Hematopoietic multipotent progenitor cell treated with erythropoietin and hydrocortisone succinate and interleukin-3 and kit ligand, for 4 days (in vitro differentiated cells): ENCODE measurements at regions not wholly inside any gene's neighbourhood (a gene's known extent, or its start where the extent isn't known, plus 50 kb on each side); places are given as distances from the start of the nearest gene placed in this dataset.
A peak's percentile ranks its signal among the peaks of the same experiment; 100 is the strongest.
"Not testable (repeated sequence)": the region's sequence is repeated elsewhere in the genome, so short reads cannot be mapped to it uniquely, and the experiment has no call there.

Experiments
- DNase-seq: peaks from one replicate; pipeline ENCODE4 v3.0.0-alpha.2; 2015

DNA sequence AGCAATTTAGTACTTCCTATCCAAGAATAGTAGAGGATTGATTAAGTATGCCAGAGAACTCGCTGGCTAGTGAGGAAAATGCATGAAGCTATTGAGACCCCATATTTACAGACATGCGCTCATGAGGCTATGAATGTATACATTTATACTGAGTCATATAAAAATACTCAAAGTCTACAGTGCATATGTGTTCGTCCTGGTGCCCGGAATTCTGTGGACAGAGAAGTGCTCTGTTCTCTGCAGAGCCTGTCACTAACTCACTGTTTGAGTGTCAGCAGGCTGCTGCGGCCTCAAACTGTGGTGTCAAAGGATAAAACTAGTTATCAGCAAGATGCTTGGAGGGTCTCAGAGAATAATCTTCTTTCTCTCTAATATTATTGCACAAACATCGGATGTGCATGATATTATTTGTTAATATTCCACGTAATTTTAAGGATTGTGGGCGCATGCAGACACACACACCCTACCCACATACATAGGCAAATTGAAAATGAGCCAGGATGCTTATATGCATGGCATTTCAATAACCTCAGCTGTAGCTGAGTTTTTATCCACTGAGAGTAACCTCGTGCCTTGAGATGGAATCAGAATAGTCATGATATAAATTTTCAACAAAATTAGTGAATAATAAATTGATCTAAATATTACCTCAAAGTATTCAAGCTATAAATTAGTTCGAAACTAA is 50.0 kb upstream of the TSC22D2 start:
- no peak for DNase-seq

DNA sequence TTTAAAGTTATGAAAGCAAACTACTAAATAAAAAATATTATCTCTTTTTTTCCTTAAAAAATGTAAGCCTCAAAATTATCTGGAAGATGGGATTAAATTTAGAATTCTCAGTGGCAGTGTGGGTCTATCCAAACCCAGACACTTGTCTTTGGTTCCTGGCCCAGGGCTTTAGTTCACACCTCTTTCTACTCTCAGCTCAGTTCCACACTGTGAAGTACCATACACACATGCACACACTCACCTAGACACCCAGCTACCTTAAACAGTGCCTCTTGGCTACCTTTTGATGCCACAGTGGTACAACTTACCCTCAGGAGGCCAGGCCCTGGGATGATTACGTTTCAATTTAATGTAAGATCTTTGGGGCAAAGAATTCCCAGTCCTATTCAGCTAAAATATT is 51.0 kb upstream of the TSC22D2 start:
- DNase-seq = no peak

DNA sequence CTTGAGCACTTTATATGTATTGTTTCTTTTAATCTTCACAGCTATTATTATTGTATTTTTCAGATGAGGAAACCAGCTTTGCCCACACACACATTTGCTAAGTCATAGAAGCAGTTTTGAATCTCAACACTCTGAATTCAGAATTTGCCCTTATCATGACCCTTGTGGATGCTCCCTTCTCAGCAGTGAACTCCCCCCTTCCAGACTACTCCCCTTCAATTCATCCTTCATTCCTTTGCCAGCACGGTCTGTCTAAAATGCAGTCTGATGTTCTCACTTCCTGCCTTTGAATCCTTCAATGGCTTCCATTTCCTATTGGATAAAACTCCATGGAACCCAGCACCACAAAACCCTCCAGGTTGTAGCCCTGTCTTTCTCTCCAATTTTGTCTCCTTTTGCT is 52.5 kb upstream of the TSC22D2 start:
- no peak for DNase-seq

DNA sequence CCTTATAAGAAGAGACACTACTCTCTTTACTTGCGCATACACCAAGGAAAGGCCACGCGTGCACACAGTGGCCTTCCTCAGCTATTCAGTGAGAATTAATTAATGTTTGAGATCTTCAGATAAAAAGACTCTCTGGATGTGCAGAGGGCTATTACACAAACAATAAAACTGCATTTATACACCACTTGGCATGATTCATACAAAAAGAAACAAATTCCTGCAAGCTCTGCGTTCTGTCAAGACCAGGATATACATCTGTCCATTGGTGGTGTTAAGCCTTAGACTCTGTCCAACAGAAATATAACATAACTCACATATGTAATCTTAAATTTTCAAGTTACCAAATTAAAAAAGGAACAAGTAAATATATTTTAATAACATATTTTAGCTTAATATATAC is 55.2 kb upstream of the TSC22D2 start:
- DNase-seq = no peak

DNA sequence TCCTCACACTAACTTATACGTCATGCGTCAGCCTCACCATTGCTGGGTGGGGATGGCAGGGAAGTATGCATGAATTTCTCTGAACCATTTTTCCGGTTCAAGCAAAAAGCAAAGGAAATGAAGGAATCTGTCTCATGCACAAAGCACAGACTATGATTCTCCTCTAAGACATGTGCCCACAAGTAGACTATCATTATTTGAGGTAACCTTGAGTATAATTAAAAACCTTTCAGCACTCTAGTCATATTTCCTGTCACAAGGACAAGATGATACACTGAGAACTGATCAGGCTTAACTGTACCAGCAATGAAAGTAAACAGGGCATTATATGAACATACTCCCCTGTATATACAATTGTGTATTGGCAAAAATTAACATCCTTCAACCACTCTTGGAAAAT is 56.7 kb upstream of the TSC22D2 start:
- no peak for DNase-seq

DNA sequence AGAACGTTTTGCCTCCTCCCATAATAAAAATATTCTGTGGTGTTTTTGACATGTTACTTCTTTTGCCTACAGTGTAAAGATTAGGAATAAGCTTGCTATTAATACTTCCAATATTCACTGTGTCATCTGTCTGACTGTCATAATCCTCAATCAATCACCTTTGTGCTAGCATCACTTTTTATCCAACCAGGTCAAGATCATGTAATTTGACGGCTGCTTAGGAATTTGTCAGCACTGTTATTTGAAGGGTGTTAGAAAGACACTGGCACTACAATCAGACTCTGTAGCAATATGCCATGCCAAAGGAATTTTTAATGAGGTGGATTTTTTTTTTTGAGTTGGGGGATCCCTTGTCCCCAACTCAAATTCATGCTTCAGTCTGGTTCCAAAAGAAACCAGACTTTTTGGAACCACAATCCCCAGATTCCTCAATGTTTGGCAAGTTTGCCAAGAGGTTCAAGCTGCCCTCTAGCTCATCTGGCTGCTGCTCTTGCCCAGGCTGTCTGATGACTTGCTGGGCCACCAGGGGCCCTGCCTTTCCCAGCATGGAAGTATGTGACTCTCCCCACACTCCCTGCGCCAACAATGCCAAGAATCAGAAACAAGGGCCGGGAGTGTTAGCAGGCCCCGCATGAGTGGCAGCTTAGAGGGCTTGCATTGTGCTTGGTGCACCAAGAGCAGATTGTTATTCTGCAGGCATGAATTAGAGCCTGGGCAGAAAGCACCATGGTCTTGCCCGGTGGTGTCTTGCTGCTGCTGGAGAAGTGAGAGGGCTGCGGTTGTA is 58.6 kb upstream of the TSC22D2 start:
- DNase-seq = no peak

DNA sequence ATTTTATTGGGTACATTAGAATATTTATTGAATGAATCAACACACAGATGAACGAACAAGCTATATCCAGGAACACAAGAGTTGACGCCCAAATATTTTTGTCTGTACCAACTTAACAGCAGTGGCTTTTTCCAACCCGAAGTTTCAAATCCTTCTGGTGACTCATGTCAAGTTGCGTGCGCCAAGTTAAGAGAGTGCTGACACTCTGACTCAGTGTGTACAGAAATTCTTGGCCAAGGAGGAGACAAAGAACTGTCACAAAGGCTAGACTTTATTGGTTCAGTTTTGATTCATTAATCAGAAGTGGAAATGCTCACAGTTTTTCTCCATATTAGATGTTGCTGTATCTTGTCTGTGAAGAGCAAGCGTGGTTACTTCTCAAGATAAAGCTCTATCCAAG is 59.6 kb upstream of the TSC22D2 start:
- no peak for DNase-seq

DNA sequence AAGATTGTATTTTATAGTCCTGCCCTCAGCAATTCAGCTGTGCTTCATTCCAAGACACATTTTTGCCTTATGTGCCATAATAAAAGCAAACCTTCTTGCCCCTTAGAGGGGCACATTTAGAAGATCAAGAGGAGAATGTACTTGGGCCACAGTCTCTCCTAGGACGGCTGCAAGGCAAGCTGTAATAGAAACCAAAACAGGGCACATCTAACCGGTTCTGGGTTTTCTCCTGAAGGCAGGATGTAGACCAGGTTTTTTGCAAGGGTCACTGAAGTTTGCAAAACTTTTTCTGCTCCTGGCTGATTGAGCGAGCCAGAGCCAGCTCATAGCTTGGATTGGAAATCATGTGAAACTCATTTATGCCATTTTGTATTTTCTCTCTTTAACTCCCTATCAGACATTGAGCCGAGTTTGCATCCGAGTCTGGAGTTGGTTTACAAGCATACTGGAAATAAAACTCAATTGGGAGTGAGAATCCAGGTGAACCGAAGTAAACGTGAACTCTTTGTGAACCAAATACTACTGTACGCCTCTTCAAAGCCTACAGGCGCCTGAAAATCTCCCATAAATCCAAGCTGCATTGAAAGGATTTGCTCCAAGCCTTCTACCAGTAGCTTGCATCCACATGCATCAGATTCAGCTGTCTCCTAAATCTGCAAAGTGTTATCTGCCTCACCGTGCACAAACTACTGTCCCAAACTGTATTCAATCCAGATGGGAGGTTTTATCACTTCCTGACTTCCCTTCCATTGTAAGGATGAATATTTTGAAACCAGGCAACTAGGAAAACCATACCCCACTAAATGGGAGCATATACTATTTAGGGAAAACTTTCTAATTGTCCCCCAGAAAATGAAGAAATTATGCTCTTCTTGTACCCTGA is 60.9 kb upstream of the TSC22D2 start:
- DNase-seq = no peak

DNA sequence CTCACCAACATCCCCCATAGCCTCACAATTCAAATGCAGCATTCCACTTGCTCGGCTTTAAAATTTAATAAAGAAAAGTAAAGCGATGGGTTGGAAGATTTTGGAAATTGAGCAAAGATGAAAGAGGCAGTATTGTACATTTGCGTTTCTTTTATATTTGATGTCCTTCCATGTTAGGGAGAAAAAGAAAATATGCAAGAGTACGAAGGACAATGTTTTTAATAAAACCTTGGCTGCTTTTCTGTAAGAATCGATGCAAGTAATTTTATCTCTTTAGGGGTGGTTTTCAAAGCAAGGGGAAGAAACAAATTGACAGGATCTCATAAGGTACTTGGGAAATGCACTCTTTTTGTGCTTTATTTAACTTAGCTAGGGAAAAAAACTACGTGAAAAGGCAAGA is 61.8 kb upstream of the TSC22D2 start:
- no peak for DNase-seq

DNA sequence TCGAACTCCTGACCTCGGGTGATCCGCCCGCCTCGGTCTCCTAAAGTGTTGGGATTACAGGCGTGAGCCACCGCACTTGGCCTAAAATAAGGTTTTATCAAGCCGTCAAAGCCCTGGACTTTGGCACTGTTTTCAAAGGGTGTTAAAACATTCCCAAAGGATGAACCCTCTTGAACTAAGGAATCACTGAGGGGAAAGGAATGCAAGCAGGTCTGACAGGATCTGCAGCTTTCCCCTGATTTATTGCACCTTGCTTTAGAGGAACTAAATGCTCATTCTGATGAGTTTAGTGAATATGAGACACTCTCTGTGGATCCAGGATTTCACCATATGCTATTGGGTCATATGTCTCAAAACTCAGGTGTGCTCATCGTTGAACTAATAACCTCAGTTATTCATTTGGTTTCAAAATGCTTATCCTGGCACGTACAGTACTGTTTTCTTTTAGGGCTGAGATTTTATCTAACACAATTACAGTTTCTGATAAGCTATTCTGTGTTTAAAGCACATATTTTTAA is 63.0 kb upstream of the TSC22D2 start:
- DNase-seq = no peak

DNA sequence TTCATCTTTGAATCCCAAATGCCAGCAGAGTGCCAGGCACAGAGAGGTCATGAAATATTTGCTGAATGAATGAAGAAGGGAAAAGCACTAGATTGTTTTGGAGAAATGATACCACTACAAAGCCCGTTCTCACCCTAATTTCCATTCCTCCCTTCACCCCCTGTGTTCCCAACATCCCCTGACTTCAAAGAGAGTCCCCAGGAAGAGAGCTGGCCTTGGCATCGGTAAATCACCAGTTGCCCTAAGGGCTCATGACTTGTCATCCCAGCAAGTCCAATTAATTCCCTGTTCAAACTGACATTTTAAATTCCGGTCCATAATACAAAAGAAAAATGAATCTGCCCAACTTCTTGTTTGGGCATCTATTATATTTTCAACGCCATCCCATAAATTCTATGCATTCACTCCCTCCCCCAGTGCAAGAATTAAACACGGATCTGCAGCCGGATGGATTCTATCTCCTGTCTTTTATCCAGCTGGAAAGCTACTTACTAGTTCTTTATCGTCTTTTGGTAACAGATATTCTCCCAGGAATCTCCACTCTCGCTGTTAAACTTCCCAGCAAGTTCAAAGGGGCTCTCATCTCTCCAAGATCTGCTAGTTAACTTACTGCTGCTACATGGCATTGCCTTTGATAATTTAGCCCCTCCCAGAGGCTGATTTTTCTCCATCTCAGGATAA is 63.9 kb upstream of the TSC22D2 start:
- no peak for DNase-seq

DNA sequence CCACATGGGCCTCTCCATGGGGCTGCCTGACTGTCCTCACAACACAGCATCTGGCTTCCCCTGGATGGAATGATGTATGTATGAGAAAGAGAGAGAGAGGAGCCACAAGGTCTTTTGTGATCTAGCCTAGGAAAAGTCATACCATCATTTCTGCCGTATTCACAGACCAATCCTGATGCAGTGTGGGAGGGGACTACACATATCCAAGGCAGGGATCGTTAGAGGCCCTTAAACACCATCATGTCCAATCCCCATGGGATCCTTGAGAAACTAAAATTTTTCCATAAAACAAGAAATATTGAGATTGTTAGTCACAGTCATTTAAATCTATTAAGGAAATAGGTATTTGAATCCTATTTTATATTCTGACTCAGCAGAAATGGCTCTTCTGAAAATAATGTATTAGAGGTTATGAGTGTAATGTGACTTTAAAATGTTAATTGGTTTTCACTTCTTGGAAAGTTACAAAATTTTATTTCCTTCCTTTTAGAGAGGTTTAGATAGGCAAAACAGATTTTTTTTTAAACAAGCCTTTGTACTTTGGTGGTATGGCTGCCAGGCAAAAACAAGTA is 65.1 kb upstream of the TSC22D2 start:
- DNase-seq = peak; percentile 24

DNA sequence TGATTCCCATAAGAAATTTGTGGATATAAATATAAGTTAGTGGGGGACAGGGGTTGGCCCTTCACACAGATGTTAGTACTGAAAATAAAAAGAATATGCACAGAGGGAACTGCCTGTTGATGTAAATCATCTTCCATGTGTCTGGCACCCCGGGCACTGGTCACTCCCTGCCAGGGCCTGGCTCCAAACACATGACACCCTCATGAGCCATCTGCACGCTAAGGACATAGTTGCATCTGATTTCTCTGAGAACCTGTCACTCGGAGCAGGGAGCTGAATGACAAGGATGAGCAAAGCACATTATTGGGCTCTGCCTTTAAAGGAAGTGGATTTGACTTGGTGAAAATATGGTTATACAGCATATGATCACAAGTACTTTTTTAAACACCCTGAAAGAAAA is 66.2 kb upstream of the TSC22D2 start:
- no peak for DNase-seq

DNA sequence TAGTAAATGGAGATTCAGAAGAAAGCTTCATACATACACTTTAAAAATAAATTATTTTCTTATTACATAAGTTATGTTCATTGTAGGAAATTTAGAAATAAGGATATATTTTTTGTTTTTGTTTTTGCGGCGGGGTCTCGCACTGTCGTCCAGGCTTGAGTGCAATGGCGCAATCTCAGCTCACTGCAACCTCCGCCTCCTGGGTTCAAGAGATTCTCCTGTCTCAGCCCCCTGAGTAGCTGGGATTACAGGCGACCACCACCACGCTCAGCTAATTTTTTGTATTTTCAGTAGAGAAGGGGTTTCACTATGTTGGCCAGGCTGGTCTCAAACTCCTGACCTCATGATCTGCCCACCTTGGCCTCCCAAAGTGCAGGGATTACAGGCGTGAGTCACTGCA is 71.7 kb upstream of the TSC22D2 start:
- not testable (repeated sequence) for DNase-seq

DNA sequence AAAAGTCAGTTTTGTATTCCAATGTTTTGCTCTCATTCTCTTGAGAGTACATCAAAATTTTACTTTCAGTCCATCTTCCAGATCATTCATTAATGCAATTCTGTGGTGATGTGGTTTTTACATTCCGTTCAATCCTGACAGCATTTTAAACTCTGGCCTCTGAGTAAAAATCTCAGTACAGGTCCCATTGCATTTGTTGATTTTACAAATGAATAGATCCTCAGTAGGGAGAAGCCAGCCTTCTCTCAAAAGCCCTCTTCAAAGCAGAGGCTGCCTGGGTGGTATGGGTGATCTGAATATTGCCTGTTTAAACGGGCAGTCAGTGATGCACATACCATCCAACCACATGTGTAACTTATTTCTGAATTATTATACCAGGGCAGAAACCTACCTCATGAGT is 72.5 kb upstream of the TSC22D2 start:
- DNase-seq = no peak

DNA sequence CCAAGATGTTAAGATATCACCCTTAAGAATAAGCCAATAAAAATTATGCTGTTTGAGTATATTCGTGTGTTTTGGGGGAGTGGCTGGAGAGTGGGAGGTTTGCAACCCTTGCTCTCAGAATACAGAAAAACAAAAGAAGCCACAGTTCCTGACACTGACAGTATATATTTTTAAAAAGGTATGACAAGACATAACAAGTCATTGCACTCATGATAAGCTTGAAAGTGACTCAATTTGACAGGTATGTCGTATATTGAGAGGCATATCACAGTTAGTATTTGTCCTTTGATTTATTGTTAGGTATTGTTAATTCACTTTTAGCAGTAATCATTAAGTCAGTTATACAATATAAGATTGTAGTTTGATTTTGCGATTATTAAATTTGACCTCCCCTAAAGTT is 73.1 kb upstream of the TSC22D2 start:
- DNase-seq = no peak

DNA sequence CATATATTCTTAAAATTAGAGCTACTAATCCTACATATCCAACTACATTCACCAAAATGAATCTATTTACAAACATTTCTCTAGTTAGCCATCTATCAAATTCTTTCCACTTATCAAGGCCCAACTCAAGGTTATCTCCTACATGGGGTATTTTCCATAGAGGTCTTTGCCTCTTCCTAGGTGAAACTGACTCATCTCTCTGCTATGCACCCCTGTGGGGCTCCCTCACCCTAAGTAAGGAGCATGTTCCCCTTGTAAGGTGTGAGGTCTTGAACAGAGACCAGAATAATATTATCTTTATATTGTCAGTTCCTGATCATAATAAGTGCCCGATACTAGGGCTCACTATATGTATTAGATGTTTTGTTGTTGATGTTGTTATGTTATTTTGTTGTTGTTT is 74.6 kb upstream of the TSC22D2 start:
- DNase-seq = no peak

DNA sequence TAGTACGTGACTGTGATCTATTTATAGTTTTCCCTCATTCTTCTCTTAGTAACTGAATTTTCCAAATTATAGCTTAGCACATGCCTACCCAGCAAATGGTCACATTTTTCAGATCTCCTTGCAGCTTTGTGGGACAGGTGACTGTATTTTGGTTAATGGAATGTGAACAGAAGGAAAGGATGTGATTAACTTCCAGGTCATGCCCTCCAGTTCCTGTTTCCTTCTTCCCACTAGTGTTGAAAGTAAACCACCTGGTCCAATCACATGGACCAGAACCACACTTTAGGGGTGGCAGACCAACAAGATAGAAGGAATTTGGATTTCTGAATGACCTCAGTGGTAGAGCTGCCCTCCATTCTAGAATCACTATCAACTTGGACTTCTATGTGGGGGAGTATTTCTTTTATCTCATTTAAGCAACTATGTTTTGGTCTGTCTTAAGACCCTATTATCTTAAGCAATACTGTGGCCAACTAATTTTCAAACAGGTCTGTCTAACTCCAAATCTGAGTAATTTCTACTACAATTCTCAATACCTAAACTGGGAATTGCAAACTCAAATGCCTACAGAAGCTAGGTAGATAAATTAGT is 76.0 kb upstream of the TSC22D2 start:
- DNase-seq = no peak

DNA sequence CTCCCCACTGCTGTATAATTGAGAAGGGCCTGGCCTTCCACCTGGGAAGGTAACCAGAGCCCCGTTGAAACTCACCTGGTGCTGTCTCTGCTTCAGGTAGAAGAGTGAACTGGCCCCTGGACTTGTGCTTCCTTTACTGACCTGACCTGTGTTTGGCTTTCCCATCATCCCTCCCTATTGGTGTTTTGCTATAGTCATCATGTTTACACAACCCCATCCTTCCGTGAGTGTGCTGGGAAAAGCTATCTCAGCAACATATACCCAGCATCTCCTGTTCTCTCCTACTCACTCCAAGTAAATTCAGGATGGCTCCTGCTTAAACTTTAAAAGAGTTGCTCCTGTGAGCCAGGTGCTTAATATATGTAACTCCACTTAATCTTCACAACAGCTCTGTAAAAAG is 77.2 kb upstream of the TSC22D2 start:
- DNase-seq = no peak

DNA sequence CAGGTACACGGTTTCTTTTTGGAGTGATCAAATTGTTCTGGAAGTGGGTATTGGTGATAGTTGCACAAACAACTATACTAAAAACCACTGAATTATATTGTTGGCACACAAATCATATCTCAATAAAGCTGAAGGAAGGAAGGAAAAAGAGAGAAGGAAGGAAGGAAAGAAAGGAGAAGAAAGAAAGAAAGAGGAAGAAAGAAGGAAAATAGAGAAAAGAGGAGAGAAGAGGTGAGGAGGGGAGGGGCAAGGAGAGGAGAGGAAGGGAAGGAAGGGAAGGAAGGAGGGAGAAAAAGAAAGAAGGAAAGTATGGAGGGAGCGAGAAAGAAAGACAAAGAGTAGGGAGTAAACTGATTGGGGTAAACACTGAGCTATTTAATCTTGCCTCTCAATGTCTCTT is 77.9 kb upstream of the TSC22D2 start:
- DNase-seq = no peak

DNA sequence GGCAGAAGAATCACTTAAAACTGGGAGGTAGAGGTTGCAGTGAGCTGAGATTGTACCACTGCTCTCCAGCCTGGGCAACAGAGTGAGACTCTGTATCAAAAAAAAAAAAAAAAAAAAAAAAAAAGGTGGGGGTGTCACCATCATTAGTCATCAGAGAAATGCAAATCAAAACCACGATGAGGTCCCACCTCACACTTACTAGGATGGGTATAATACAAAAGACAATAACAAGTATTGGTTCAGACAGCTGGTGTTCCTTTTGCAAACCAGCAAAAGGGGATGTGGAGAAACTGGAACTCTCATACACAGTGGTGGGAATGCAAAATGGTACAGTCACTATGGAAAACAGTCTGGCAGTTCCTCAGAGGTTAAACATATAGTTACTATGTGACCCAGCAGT is 78.7 kb upstream of the TSC22D2 start:
- no peak for DNase-seq

DNA sequence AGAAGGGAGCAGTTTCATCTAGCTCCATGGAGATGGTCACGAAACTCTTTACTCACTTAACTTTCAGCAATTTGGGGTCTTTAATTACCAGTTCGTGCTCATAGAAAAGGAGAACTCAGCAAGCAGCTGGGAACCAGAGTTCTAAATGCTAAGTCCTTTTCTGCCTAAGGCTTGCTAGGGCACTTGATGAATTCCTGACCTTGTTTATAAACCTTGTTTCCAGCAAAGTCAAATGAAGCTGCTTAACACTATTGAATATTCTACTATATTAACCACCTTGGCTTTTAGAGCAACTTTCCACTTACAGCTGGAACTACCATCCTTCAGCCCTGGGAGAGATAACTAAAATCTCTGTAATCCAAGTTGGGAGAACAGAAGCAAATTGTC is 79.5 kb upstream of the TSC22D2 start:
- DNase-seq = no peak
